Neuronal stem cell (in vitro differentiated cells): ENCODE measurements at regions not wholly inside any gene's neighbourhood (a gene's known extent, or its start where the extent isn't known, plus 50 kb on each side); places are given as distances from the start of the nearest gene placed in this dataset.

Experiments
- DNase-seq: peaks from one replicate; pipeline ENCODE4 v3.0.0-alpha.2; 2013; ENCODE audit warnings: low spot score
- H2AFZ ChIP-seq: one replicate; pipeline ENCODE4 v1.6.1; 2013; ENCODE audit warnings: mild to moderate bottlenecking, low read length, inconsistent platforms
- H2AK5ac ChIP-seq: 2 replicates; pipeline ENCODE4 v1.6.1; 2013; ENCODE audit warnings: low read depth, mild to moderate bottlenecking, inconsistent platforms, low read length, moderate library complexity, mixed read lengths
- H2BK120ac ChIP-seq: 2 replicates; pipeline ENCODE4 v1.6.1; 2013; ENCODE audit warnings: low read depth, mild to moderate bottlenecking, inconsistent platforms, low read length, moderate library complexity, mixed read lengths
- H2BK12ac ChIP-seq: one replicate; pipeline ENCODE4 v1.6.1; 2013; ENCODE audit warnings: low read length, inconsistent platforms
- H2BK15ac ChIP-seq: 2 replicates; pipeline ENCODE4 v1.6.1; 2013; ENCODE audit warnings: mild to moderate bottlenecking, low read length, inconsistent platforms, mixed read lengths
- H2BK5ac ChIP-seq: one replicate; pipeline ENCODE4 v1.6.1; 2013; ENCODE audit warnings: inconsistent platforms, mild to moderate bottlenecking, low read length, moderate library complexity
- H3K14ac ChIP-seq: one replicate; pipeline ENCODE4 v1.6.1; 2013; ENCODE audit warnings: low read length, inconsistent platforms
- H3K18ac ChIP-seq: 2 replicates; pipeline ENCODE4 v1.6.1; 2013; ENCODE audit warnings: low read length, inconsistent platforms
- H3K23ac ChIP-seq: 2 replicates; pipeline ENCODE4 v1.6.1; 2013; ENCODE audit warnings: low read depth, mild to moderate bottlenecking, mixed read lengths, low read length, inconsistent platforms; ENCODE audit not compliant: poor library complexity
- H3K27ac ChIP-seq: replicated peaks from 3 replicates; pipeline ENCODE4 v1.5.1; 2013; ENCODE audit warnings: low read length, inconsistent platforms
- H3K27me3 ChIP-seq, 3 experiments: 2 replicates each; pipeline ENCODE4 v1.6.1; 2013; ENCODE audit warnings: low read length in 3 of 3, mild to moderate bottlenecking in 2 of 3, inconsistent platforms in 1 of 3, low read depth in 1 of 3, mixed read lengths in 1 of 3, moderate library complexity in 1 of 3; ENCODE audit not compliant: control insufficient read depth in 3 of 3, insufficient read depth in 3 of 3
- H3K36me3 ChIP-seq, 2 donors: replicated peaks in 1 of 2; 2 replicates each; pipeline ENCODE4 v1.6.1; 2013; ENCODE audit warnings: low read length in 2 of 2; ENCODE audit not compliant: control insufficient read depth in 2 of 2, insufficient read depth in 2 of 2
- H3K4ac ChIP-seq: 2 replicates; pipeline ENCODE4 v1.6.1; 2013; ENCODE audit warnings: inconsistent platforms, mild to moderate bottlenecking, low read length, moderate library complexity
- H3K4me1 ChIP-seq, 2 donors: 1 replicate in 1 of 2; 2 replicates in 1 of 2; pipeline ENCODE4 v1.6.1; 2013; ENCODE audit warnings: low read length in 2 of 2, low read depth in 1 of 2; ENCODE audit not compliant: control insufficient read depth in 2 of 2, insufficient read depth in 1 of 2
- H3K4me2 ChIP-seq: one replicate; pipeline ENCODE4 v1.6.1; 2013; ENCODE audit warnings: mild to moderate bottlenecking, low read length, inconsistent platforms; ENCODE audit not compliant: insufficient read depth, poor library complexity, severe bottlenecking
- H3K4me3 ChIP-seq, 2 donors: 2 replicates each; pipeline ENCODE4 v1.5.1; 2013; ENCODE audit warnings: low read length in 2 of 2, mild to moderate bottlenecking in 2 of 2, inconsistent platforms in 1 of 2, moderate library complexity in 1 of 2
- H3K79me1 ChIP-seq: one replicate; pipeline ENCODE4 v1.6.1; 2013; ENCODE audit warnings: low read depth, mild to moderate bottlenecking, inconsistent platforms, low read length, moderate library complexity
- H3K9ac ChIP-seq: one replicate; pipeline ENCODE4 v1.6.1; 2013; ENCODE audit warnings: mild to moderate bottlenecking, low read depth, low read length, inconsistent platforms; ENCODE audit not compliant: poor library complexity
- H3K9me3 ChIP-seq, 2 donors: replicated peaks in 1 of 2; 2 replicates each; pipeline versions ENCODE3 to v1.6.1; 2013; ENCODE audit warnings: low read length in 2 of 2, mild to moderate bottlenecking in 2 of 2, inconsistent platforms in 1 of 2, low read depth in 1 of 2, mixed read lengths in 1 of 2, moderate library complexity in 1 of 2; ENCODE audit not compliant: control insufficient read depth in 2 of 2, insufficient read depth in 1 of 2
- H4K8ac ChIP-seq: one replicate; pipeline ENCODE4 v1.6.1; 2013; ENCODE audit warnings: low read depth, mild to moderate bottlenecking, inconsistent platforms, low read length, moderate library complexity
- H4K91ac ChIP-seq: one replicate; pipeline ENCODE4 v1.6.1; 2013; ENCODE audit warnings: low read length, low read depth, mild to moderate bottlenecking, inconsistent platforms; ENCODE audit not compliant: poor library complexity
- WGBS, 2 donors: extraction: QIAGEN DNeasy Blood & Tissue Kit; methylation state at CpG; one replicate each; pipeline ENCODE4 v1.1.7; 2013; ENCODE audit warnings: missing lambda C conversion rate in 2 of 2, mixed read lengths in 1 of 2; ENCODE audit not compliant: insufficient read length in 2 of 2, insufficient replicate concordance in 1 of 2; ENCODE audit errors: extremely low coverage in 2 of 2; 5-methylcytosine and 5-hydroxymethylcytosine counted together

DNA sequence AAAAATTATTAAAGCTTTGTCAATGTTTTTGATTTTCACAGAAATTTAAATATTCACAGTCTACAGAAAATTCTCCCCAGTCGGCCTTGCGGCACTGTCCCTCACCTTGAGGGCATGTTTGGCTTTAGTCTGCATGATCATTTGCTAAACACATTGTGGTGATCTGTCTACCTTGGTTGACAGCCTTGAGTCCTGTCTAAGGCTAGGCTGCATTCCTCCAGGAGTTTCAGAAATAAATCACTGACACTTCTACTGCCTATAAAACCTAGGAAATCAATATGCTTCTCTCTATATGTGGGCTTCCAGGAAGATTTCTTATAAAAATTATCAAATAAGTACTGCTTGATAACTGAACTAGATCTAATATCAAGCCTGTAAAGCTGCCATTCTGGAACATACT, 430.7 kb upstream of the GRM3 start:
- no peaks in the 10 kb centered on the region for H3K9me3 ChIP-seq
- H3K27me3 ChIP-seq = no peaks in the 10 kb centered on the region
- no peak for DNase-seq
- H2AFZ ChIP-seq = no peak overlapping the region
- no peaks in the 10 kb centered on the region for H3K79me1 ChIP-seq
- no CpG with 5 or more reads among the region's 2 CpGs for WGBS, 2 donors
- no peak overlapping the region for H3K9ac ChIP-seq
- H3K23ac ChIP-seq = no peak overlapping the region
- no peak overlapping the region for H2BK5ac ChIP-seq
- H4K91ac ChIP-seq = no peak overlapping the region
- H3K18ac ChIP-seq = no peak overlapping the region
- no peak overlapping the region for H2AK5ac ChIP-seq
- no peak overlapping the region for H3K27ac ChIP-seq
- H2BK12ac ChIP-seq = no peak overlapping the region
- no peak overlapping the region for H3K4me2 ChIP-seq
- no peaks in the 10 kb centered on the region for H3K4me1 ChIP-seq
- H3K14ac ChIP-seq = no peak overlapping the region
- H4K8ac ChIP-seq = no peak overlapping the region
- no peak overlapping the region for H3K4me3 ChIP-seq
- H3K36me3 ChIP-seq = no peaks in the 10 kb centered on the region
- H2BK120ac ChIP-seq = no peak overlapping the region
- no peak overlapping the region for H2BK15ac ChIP-seq
- no peak overlapping the region for H3K4ac ChIP-seq

GRCh38 chr7:86209036-86209435, 434.7 kb upstream of the GRM3 start:
- WGBS, 2 donors = no CpG with 5 or more reads among the region's 8 CpGs

GRCh38 chr7:86207740-86208139, 436.0 kb upstream of the GRM3 start:
- Histone ChIP-seq H3K27ac (no peak overlapping the region), H3K27me3 (no peaks in the 10 kb centered on the region), H3K4me2 (no peak overlapping the region), H3K36me3 (no peaks in the 10 kb centered on the region), H3K9ac (no peak overlapping the region), H2BK12ac (no peak overlapping the region), H2BK15ac (no peak overlapping the region), H2BK120ac (no peak overlapping the region), H2AK5ac (no peak overlapping the region), H3K14ac (no peak overlapping the region), H2AFZ (no peak overlapping the region), H3K9me3 (peaks cover 0 to 5% of the 10 kb centered on the region in 2 donors), H3K4ac (no peak overlapping the region), H3K4me1 (no peaks in the 10 kb centered on the region), H3K23ac (no peak overlapping the region), H4K8ac (no peak overlapping the region), H4K91ac (no peak overlapping the region), H3K18ac (peak overlapping the region; percentile 59), H3K4me3 (no peak overlapping the region), H2BK5ac (no peak overlapping the region), H3K79me1 (no peaks in the 10 kb centered on the region)
- WGBS, 2 donors = no CpG with 5 or more reads among the region's 3 CpGs
- DNase-seq = no peak

More at GRCh38 chr7:86209036-86209435, 434.7 kb upstream of the GRM3 start:
- H3K27ac ChIP-seq = no peak overlapping the region
- no peaks in the 10 kb centered on the region for H3K36me3 ChIP-seq
- H3K18ac ChIP-seq = peak overlapping the region; percentile 57
- H2BK15ac ChIP-seq = no peak overlapping the region
- no peaks in the 10 kb centered on the region for H3K79me1 ChIP-seq
- DNase-seq = no peak
- H3K4me3 ChIP-seq = no peak overlapping the region
- H3K23ac ChIP-seq = peak overlapping the region; percentile 65
- no peaks in the 10 kb centered on the region for H3K9me3 ChIP-seq
- peak overlapping the region; percentile 75 for H3K14ac ChIP-seq
- no peak overlapping the region for H2AK5ac ChIP-seq
- peak overlapping the region; percentile 66 for H2BK5ac ChIP-seq
- H2BK12ac ChIP-seq = no peak overlapping the region
- peak overlapping the region; percentile 18 for H3K4me2 ChIP-seq
- H3K9ac ChIP-seq = no peak overlapping the region
- no peak overlapping the region for H3K4ac ChIP-seq
- no peak overlapping the region for H2AFZ ChIP-seq
- no peaks in the 10 kb centered on the region for H3K4me1 ChIP-seq
- no peaks in the 10 kb centered on the region for H3K27me3 ChIP-seq
- no peak overlapping the region for H4K91ac ChIP-seq
- peak overlapping the region; percentile 43 for H4K8ac ChIP-seq
- H2BK120ac ChIP-seq = no peak overlapping the region

DNA sequence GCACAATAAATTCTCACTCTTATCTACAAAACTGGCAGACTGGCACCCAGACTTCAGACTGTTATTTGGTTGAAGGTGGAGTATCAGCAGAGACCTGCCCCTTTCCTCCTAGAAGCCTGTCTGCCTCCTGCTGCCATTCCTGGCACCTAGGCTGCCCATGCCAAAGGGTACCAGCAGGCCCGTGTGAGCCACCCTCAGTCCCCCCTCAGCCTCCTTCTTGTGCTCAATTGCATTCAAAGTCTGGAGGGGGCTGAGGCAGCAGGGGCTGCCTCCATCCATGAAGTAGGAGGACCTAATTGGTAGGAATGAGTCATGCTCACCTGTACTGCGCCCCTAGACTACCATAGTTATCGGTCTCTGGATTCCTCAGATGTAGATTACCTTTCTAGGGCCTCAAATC, 440.9 kb upstream of the GRM3 start:
- Histone ChIP-seq H4K8ac (no peak overlapping the region), H3K4me1 (no peaks in the 10 kb centered on the region), H3K9ac (no peak overlapping the region), H2AFZ (no peak overlapping the region), H2AK5ac (no peak overlapping the region), H3K18ac (no peak overlapping the region), H3K23ac (no peak overlapping the region), H3K14ac (no peak overlapping the region), H3K9me3 (peaks cover 5 to 16% of the 10 kb centered on the region in 2 donors), H3K27me3 (peaks cover 0 to 2% (median 0%) of the 10 kb centered on the region in 3 experiments), H2BK12ac (no peak overlapping the region), H3K36me3 (peaks cover 0 to 2% of the 10 kb centered on the region in 2 donors), H3K4me2 (no peak overlapping the region), H3K4me3 (no peak overlapping the region), H2BK120ac (no peak overlapping the region), H4K91ac (no peak overlapping the region), H3K27ac (no peak overlapping the region), H3K79me1 (no peaks in the 10 kb centered on the region), H2BK15ac (no peak overlapping the region), H2BK5ac (no peak overlapping the region), H3K4ac (no peak overlapping the region)
- no CpG with 5 or more reads among the region's 3 CpGs for WGBS, 2 donors
- DNase-seq = no peak
